HPDE6-E6E7 (cell line): ENCODE measurements at regions not wholly inside any gene's neighbourhood (a gene's known extent, or its start where the extent isn't known, plus 50 kb on each side); places are given as distances from the start of the nearest gene placed in this dataset.
"Not testable (repeated sequence)": the region's sequence is repeated elsewhere in the genome, so short reads cannot be mapped to it uniquely, and the experiment has no call there.

ENCODE experiments used
- DNase-seq: peaks from one replicate; pipeline ENCODE4 v3.0.0; 2011; ENCODE audit warnings: missing footprints; ENCODE audit errors: extremely low spot score

GRCh38 chr10:29828440-29828894 is 193.7 kb upstream of the SVIL start:
- DNase-seq: no peak

GRCh38 chr10:29827512-29827911 is 192.7 kb upstream of the SVIL start:
- DNase-seq: no peak

GRCh38 chr10:29826801-29827450 is 192.2 kb upstream of the SVIL start:
- no peak for DNase-seq

GRCh38 chr10:29826221-29826620 is 191.4 kb upstream of the SVIL start:
- DNase-seq: no peak

GRCh38 chr10:29823553-29824080 is 188.8 kb upstream of the SVIL start:
- no peak for DNase-seq

- no peak for DNase-seq
Measured at GRCh38 chr10:29820890-29821461, 186.2 kb upstream of the SVIL start.

GRCh38 chr10:29816801-29817558 is 182.2 kb upstream of the SVIL start:
- no peak for DNase-seq

- DNase-seq: no peak
Measured at GRCh38 chr10:29815572-29815971, 180.8 kb upstream of the SVIL start.

GRCh38 chr10:29811751-29812427 is 177.1 kb upstream of the SVIL start:
- DNase-seq: no peak

GRCh38 chr10:29810816-29811215 is 176.0 kb upstream of the SVIL start:
- DNase-seq: no peak

GRCh38 chr10:29810231-29810630 is 175.5 kb upstream of the SVIL start:
- DNase-seq: not testable (repeated sequence)

GRCh38 chr10:29809383-29809782 is 174.6 kb upstream of the SVIL start:
- no peak for DNase-seq

GRCh38 chr10:29807163-29807806 is 172.5 kb upstream of the SVIL start:
- DNase-seq: peak; percentile 27

- DNase-seq: no peak
Measured at GRCh38 chr10:29806350-29806788, 171.6 kb upstream of the SVIL start.

GRCh38 chr10:29805134-29805723 is 170.5 kb upstream of the SVIL start:
- no peak for DNase-seq

GRCh38 chr10:29804025-29804852 is 169.5 kb upstream of the SVIL start:
- peak; percentile 40 for DNase-seq

- DNase-seq: no peak
Measured at GRCh38 chr10:29802171-29802570, 167.4 kb upstream of the SVIL start.

GRCh38 chr10:29798921-29799690 is 164.3 kb upstream of the SVIL start:
- no peak for DNase-seq

GRCh38 chr10:29797616-29798015 is 162.8 kb upstream of the SVIL start:
- DNase-seq: no peak
